Chondrocyte (in vitro differentiated cells): ENCODE measurements at regions not wholly inside any gene's neighbourhood (a gene's known extent, or its start where the extent isn't known, plus 50 kb on each side); places are given as distances from the start of the nearest gene placed in this dataset.

Source experiments
- DNase-seq: peaks from one replicate; pipeline ENCODE4 v3.0.0; 2021; ENCODE audit warnings: mixed read lengths, low spot score
- H3K27ac Mint-ChIP-seq: one replicate; pipeline ENCODE4 v1.8.0; 2021; ENCODE audit warnings: mild to moderate bottlenecking, moderate library complexity, mixed read lengths; ENCODE audit not compliant: unreplicated experiment
- H3K27me3 Mint-ChIP-seq: 2 replicates; pipeline ENCODE4 v1.8.0; 2021; ENCODE audit warnings: low read depth, mixed read lengths
- H3K36me3 Mint-ChIP-seq: 2 replicates; pipeline ENCODE4 v1.8.0; 2021; ENCODE audit warnings: low read depth, mixed read lengths
- H3K4me1 Mint-ChIP-seq: 2 replicates; pipeline ENCODE4 v1.8.0; 2021; ENCODE audit warnings: low read depth, mild to moderate bottlenecking, mixed read lengths
- H3K4me3 Mint-ChIP-seq: one replicate; pipeline ENCODE4 v1.8.0; 2021; ENCODE audit warnings: mild to moderate bottlenecking, moderate library complexity, mixed read lengths; ENCODE audit not compliant: unreplicated experiment
- H3K9me3 Mint-ChIP-seq: 2 replicates; pipeline ENCODE4 v1.8.0; 2021; ENCODE audit warnings: low read depth, mixed read lengths
- TF ChIP-seq, protein P1 (sequence below): fragments of 200-600 bp; sonication (generic); IDR thresholded peaks from 2 replicates; pipeline ENCODE4 v1.5.0; 2021; ENCODE audit warnings: antibody characterized with exemption, mild to moderate bottlenecking, moderate library complexity

GRCh38 chr6:167662075-167662880, 164.4 kb upstream of the AFDN start:
- peak; percentile 80 for DNase-seq
- no peaks in the 10 kb centered on the region for H3K9me3 Mint-ChIP-seq
- TF ChIP-seq, protein P1, sequence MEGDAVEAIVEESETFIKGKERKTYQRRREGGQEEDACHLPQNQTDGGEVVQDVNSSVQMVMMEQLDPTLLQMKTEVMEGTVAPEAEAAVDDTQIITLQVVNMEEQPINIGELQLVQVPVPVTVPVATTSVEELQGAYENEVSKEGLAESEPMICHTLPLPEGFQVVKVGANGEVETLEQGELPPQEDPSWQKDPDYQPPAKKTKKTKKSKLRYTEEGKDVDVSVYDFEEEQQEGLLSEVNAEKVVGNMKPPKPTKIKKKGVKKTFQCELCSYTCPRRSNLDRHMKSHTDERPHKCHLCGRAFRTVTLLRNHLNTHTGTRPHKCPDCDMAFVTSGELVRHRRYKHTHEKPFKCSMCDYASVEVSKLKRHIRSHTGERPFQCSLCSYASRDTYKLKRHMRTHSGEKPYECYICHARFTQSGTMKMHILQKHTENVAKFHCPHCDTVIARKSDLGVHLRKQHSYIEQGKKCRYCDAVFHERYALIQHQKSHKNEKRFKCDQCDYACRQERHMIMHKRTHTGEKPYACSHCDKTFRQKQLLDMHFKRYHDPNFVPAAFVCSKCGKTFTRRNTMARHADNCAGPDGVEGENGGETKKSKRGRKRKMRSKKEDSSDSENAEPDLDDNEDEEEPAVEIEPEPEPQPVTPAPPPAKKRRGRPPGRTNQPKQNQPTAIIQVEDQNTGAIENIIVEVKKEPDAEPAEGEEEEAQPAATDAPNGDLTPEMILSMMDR: no peak
- H3K4me3 Mint-ChIP-seq: no peak overlapping the region
- peaks cover 13% of the 10 kb centered on the region for H3K4me1 Mint-ChIP-seq
- no peak overlapping the region for H3K27ac Mint-ChIP-seq
- no peaks in the 10 kb centered on the region for H3K36me3 Mint-ChIP-seq
- peaks cover 26% of the 10 kb centered on the region for H3K27me3 Mint-ChIP-seq

- TF ChIP-seq, protein P1: no peak
- no peaks in the 10 kb centered on the region for H3K9me3 Mint-ChIP-seq
- peaks cover 26% of the 10 kb centered on the region for H3K27me3 Mint-ChIP-seq
- no peak overlapping the region for H3K27ac Mint-ChIP-seq
- no peaks in the 10 kb centered on the region for H3K36me3 Mint-ChIP-seq
- no peak overlapping the region for H3K4me3 Mint-ChIP-seq
- peak; percentile 79 for DNase-seq
- H3K4me1 Mint-ChIP-seq: peaks cover 13% of the 10 kb centered on the region
Observed at GRCh38 chr6:167662881-167663205, 163.9 kb upstream of the AFDN start.

- no peak overlapping the region for H3K27ac Mint-ChIP-seq
- H3K4me3 Mint-ChIP-seq: no peak overlapping the region
- no peaks in the 10 kb centered on the region for H3K9me3 Mint-ChIP-seq
- TF ChIP-seq, protein P1: no peak
- peaks cover 30% of the 10 kb centered on the region for H3K27me3 Mint-ChIP-seq
- no peaks in the 10 kb centered on the region for H3K36me3 Mint-ChIP-seq
- H3K4me1 Mint-ChIP-seq: peaks cover 13% of the 10 kb centered on the region
- peak; percentile 29 for DNase-seq
Observed at GRCh38 chr6:167663316-167663715, 163.4 kb upstream of the AFDN start.

GRCh38 chr6:167663784-167664443, 162.8 kb upstream of the AFDN start:
- Mint-ChIP-seq H3K9me3 (no peaks in the 10 kb centered on the region), H3K36me3 (no peaks in the 10 kb centered on the region)

More at GRCh38 chr6:167663784-167664443, 162.8 kb upstream of the AFDN start:
- Mint-ChIP-seq H3K27ac (no peak overlapping the region), H3K27me3 (peaks cover 30% of the 10 kb centered on the region), H3K4me1 (peaks cover 13% of the 10 kb centered on the region), H3K4me3 (no peak overlapping the region)
- TF ChIP-seq, protein P1: no peak
- peak; percentile 64 for DNase-seq
